K562 (cell line): ENCODE measurements at regions not wholly inside any gene's neighbourhood (a gene's known extent, or its start where the extent isn't known, plus 50 kb on each side); places are given as distances from the start of the nearest gene placed in this dataset.

ENCODE experiments used
- ATAC-seq: fragments of 200-7000 bp; cut with Tn5 transposase; 3 replicates; pipeline ENCODE4 v1.9.1; 2020; ENCODE audit warnings: moderate library complexity
- BruUV-seq: library from RNA; stranded (reverse); fragments of 400-500 nt; replicated peaks from 2 replicates; lab custom pipeline; 2021; lab: Mats Ljungman, UMichigan
- CTCF ChIA-PET: fragments of 300-600 bp; formaldehyde crosslinking; extraction: SDS; loops from one replicate; lab custom pipeline; 2021; ENCODE audit warnings: low intra/inter-chr PET ratio; lab: Yijun Ruan, JAX
- POLR2A ChIA-PET: fragments of 300-600, 350-650 bp; sonication (Branson Sonifier 250); formaldehyde crosslinking; extraction: SDS; loops from one replicate; lab custom pipeline; 2021; ENCODE audit warnings: antibody characterized with exemption, inconsistent platforms; lab: Yijun Ruan, JAX
- DNase-seq, 4 experiments: peaks; one replicate each; pipeline versions ENCODE4 v3.0.0 to v3.0.0-alpha.2; 2011 to 2018; ENCODE audit warnings: low spot score in 3 of 4, mixed read lengths in 3 of 4; ENCODE audit errors: extremely low read depth in 1 of 4
- FAIRE-seq: peaks from 2 replicates; lab custom pipeline; 2011; peaks lifted over from hg19 to GRCh38; lab: Jason Lieb, UNC
- H2AFZ ChIP-seq: 2 replicates; pipeline ENCODE4 v1.6.0; 2011; ENCODE audit warnings: low read depth, low read length, control low read depth, inconsistent platforms
- H3K27ac ChIP-seq: fragments of 200-600 bp; 3 replicates; pipeline ENCODE4 v1.8.0; 2011; ENCODE audit warnings: low read depth, mild to moderate bottlenecking, control low read depth, inconsistent platforms, low read length, moderate library complexity, mixed read lengths; ENCODE audit errors: extremely low read depth
- H3K27me3 ChIP-seq, 2 experiments: fragments of 300-600 bp in 1 of 2; 2 replicates in 1 of 2; 3 replicates in 1 of 2; pipeline versions ENCODE4 v1.6.0 to v1.8.0; 2011; ENCODE audit warnings: inconsistent platforms in 2 of 2, low read length in 2 of 2, mild to moderate bottlenecking in 1 of 2, mixed read lengths in 1 of 2, moderate library complexity in 1 of 2; ENCODE audit not compliant: control insufficient read depth in 2 of 2, insufficient read depth in 2 of 2
- H3K36me3 ChIP-seq: fragments of 300-600 bp; 3 replicates; pipeline ENCODE4 v1.8.0; 2011; ENCODE audit warnings: mild to moderate bottlenecking, low read length, inconsistent platforms; ENCODE audit not compliant: control insufficient read depth, insufficient read depth
- H3K4me1 ChIP-seq, 2 experiments: fragments of 200-600 bp in 1 of 2; replicated peaks in 1 of 2; 2 replicates in 1 of 2; 3 replicates in 1 of 2; pipeline versions ENCODE4 v1.5.1 to v1.8.0; 2011; ENCODE audit warnings: inconsistent platforms in 2 of 2, low read length in 2 of 2, mild to moderate bottlenecking in 1 of 2, mixed read lengths in 1 of 2, moderate library complexity in 1 of 2; ENCODE audit not compliant: control insufficient read depth in 2 of 2, insufficient read depth in 2 of 2
- H3K4me2 ChIP-seq: 2 replicates; pipeline ENCODE4 v1.6.1; 2011; ENCODE audit warnings: low read length, control low read depth, inconsistent platforms, mixed read lengths; ENCODE audit not compliant: insufficient read depth
- H3K4me3 ChIP-seq: fragments of 200-600 bp; sonication (generic), shearing (Covaris generic); 2 replicates; pipeline ENCODE4 v1.5.1; 2016; ENCODE audit warnings: control low read depth, inconsistent platforms
- H3K79me2 ChIP-seq: fragments of 200-600 bp; 3 replicates; pipeline ENCODE4 v1.8.0; 2011; ENCODE audit warnings: low read length, inconsistent platforms; ENCODE audit not compliant: control insufficient read depth, insufficient read depth
- H3K9ac ChIP-seq, 2 experiments: 2 replicates each; pipeline versions ENCODE4 v1.6.0 to v1.6.1; 2011; ENCODE audit warnings: low read depth in 2 of 2, low read length in 2 of 2, control low read depth in 1 of 2, inconsistent platforms in 1 of 2, mild to moderate bottlenecking in 1 of 2, mixed read lengths in 1 of 2; ENCODE audit not compliant: insufficient read depth in 1 of 2
- H3K9me1 ChIP-seq: one replicate; pipeline ENCODE4 v1.6.0; 2011; ENCODE audit warnings: inconsistent platforms, mild to moderate bottlenecking, low read length, moderate library complexity; ENCODE audit not compliant: control insufficient read depth, insufficient read depth
- H3K9me3 ChIP-seq: replicated peaks from 2 replicates; pipeline ENCODE4 v1.5.1; 2011; ENCODE audit warnings: low read depth, low read length, inconsistent platforms; ENCODE audit not compliant: control insufficient read depth, insufficient read depth
- H4K20me1 ChIP-seq: replicated peaks from 2 replicates; pipeline ENCODE4 v1.6.1; 2011; ENCODE audit warnings: low read length, inconsistent platforms, mixed read lengths; ENCODE audit not compliant: control insufficient read depth, insufficient read depth
- KDM1A ChIP-seq, 2 experiments: fragments of 450-650 bp; IDR thresholded peaks; 2 replicates each; pipeline ENCODE4 v1.6.1; 2016; ENCODE audit warnings: mild to moderate bottlenecking in 2 of 2
- PREB ChIP-seq: sonication (generic); formaldehyde crosslinking; IDR thresholded peaks from 2 replicates; pipeline ENCODE4 v1.8.1; 2023; ENCODE audit warnings: mild to moderate bottlenecking, missing genetic modification reagents
- RBM25 ChIP-seq: fragments of 200-400 bp; formaldehyde crosslinking; IDR thresholded peaks from 2 replicates; pipeline ENCODE4 v1.6.1; 2018; ENCODE audit warnings: low read length, low read depth, moderate library complexity; ENCODE audit not compliant: severe bottlenecking
- TARDBP ChIP-seq: fragments of 450-650 bp; IDR thresholded peaks from 2 replicates; pipeline ENCODE4 v1.6.1; 2016
- WGBS: fragments of 100-300 bp; shearing (Covaris generic); methylation state at CpG from one replicate; pipeline ENCODE4 v1.1.6; 2016; ENCODE audit warnings: low coverage, mixed read lengths; ENCODE audit not compliant: insufficient coverage; ENCODE audit errors: missing lambda C conversion rate; 5-methylcytosine and 5-hydroxymethylcytosine counted together
- in situ Hi-C: fragments of 300-500 bp; cut with MboI; formaldehyde crosslinking; loops from 4 replicates; pipeline ENCODE4 v1.15.0; 2018; ENCODE audit warnings: inconsistent platforms, mixed read lengths
- intact Hi-C: fragments of 100-400 bp; cut with micrococcal nuclease; formaldehyde crosslinking; loops from 2 replicates; pipeline ENCODE4 v1.14.2; 2022

- no peak overlapping the region for H3K4me3 ChIP-seq
- peaks cover 17 to 26% of the 10 kb centered on the region in 2 experiments for H3K4me1 ChIP-seq
- in situ Hi-C loops (no loop called here), intact Hi-C loops (no loop called here)
- H3K27ac ChIP-seq, result no peak overlapping the region; the same call in 1 of the 3 replicates
- no peaks in the 10 kb centered on the region for H3K9me1 ChIP-seq
- H3K27me3 ChIP-seq, result no peaks in the 10 kb centered on the region
- no peak; the same call in 1 of the 3 replicates for ATAC-seq
- no peak overlapping the region for H2AFZ ChIP-seq
- BruUV-seq, result no TSS peak
- H3K79me2 ChIP-seq, result peaks cover 10% of the 10 kb centered on the region; the same call in 1 of the 3 replicates
- ChIA-PET CTCF (no interaction called here), POLR2A (interaction anchor here (2.5 kb wide), 1 partner anchor 11 kb away, joined by 14 read pairs; no protein-coding TSS in a partner anchor)
- H3K36me3 ChIP-seq, result peaks cover 9% of the 10 kb centered on the region; the same call in 2 of the 3 replicates
- H3K9me3 ChIP-seq, result no peaks in the 10 kb centered on the region
- TF ChIP-seq RBM25 (peak; percentile 74), TARDBP (no peak), KDM1A (IDR thresholded peaks at IDR 0.05) (0 out of 4 replicates have a peak, but pooled peaks of 1 of the 2 experiments have one; percentile 18), PREB (CRISPR knock-in tag) (no peak)
- TF ChIP-seq, all 486 proteins: peak for 2
- FAIRE-seq, result no peak
- Histone ChIP-seq H3K9ac (no peak overlapping the region), H4K20me1 (no peaks in the 10 kb centered on the region), H3K4me2 (no peak overlapping the region)
- 33% methylated on average over 2 of the region's 2 CpGs for WGBS
- no peak for DNase-seq
Observed at GRCh38 chr1:95168028-95168427, 50.9 kb downstream of the TLCD4 start.
